Effector memory CD8-positive, alpha-beta T cell (primary cell): ENCODE measurements at regions not wholly inside any gene's neighbourhood (a gene's known extent, or its start where the extent isn't known, plus 50 kb on each side); places are given as distances from the start of the nearest gene placed in this dataset.

ENCODE experiments used
- ATAC-seq: fragments of 150-1000 bp; cut with Tn5 transposase; replicated peaks from 2 replicates; pipeline ENCODE4 v1.10.0; 2021; ENCODE audit warnings: mild to moderate bottlenecking, moderate library complexity
- DNase-seq, 3 experiments: peaks; one replicate each; pipeline ENCODE4 v3.0.0; 2021
- H3K27ac Mint-ChIP-seq, 2 donors: one replicate each; pipeline ENCODE4 v1.8.0; 2022; ENCODE audit warnings: mild to moderate bottlenecking in 2 of 2, mixed read lengths in 2 of 2, moderate library complexity in 2 of 2
- H3K27me3 Mint-ChIP-seq, 2 donors: one replicate each; pipeline ENCODE4 v1.8.0; 2022; ENCODE audit warnings: mixed read lengths in 2 of 2
- H3K36me3 Mint-ChIP-seq: one replicate; pipeline ENCODE4 v1.8.0; 2022; ENCODE audit warnings: mild to moderate bottlenecking, moderate library complexity, mixed read lengths; ENCODE audit not compliant: insufficient read depth
- H3K4me1 Mint-ChIP-seq, 2 donors: one replicate each; pipeline ENCODE4 v1.8.0; 2022; ENCODE audit warnings: low read depth in 2 of 2, mixed read lengths in 2 of 2
- H3K4me3 Mint-ChIP-seq, 2 donors: one replicate each; pipeline ENCODE4 v1.8.0; 2022; ENCODE audit warnings: mild to moderate bottlenecking in 2 of 2, mixed read lengths in 2 of 2, moderate library complexity in 2 of 2
- H3K9me3 Mint-ChIP-seq, 2 donors: one replicate each; pipeline ENCODE4 v1.8.0; 2022; ENCODE audit warnings: mixed read lengths in 2 of 2

GRCh38 chr13:84445776-84446175, 563.5 kb upstream of the SLITRK1 start:
- Mint-ChIP-seq H3K9me3 (peaks cover 2 to 7% of the 10 kb centered on the region in 2 donors), H3K27ac (no peak overlapping the region), H3K4me3 (no peak overlapping the region), H3K27me3 (no peaks in the 10 kb centered on the region), H3K36me3 (no peaks in the 10 kb centered on the region), H3K4me1 (no peaks in the 10 kb centered on the region)
- no peak for ATAC-seq
- no peak for DNase-seq

DNA sequence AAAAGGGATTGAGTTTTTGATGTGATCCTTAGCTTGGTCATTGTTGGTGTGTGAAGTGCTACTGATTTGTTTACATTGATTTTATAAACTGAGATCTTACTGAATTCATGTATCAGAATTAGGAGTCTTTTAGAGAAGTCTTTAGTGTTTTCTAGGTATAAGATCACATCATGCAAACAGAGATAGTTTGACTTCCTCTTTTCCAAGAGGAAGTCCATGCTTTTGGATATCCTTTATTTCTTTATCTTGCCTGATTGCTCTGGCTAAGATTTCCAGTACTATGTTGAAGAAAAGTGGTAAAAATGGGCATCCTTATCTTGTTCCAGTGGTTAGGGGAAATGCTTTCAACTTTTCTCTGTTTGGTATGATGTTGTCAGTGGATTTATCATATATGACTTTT, 561.2 kb upstream of the SLITRK1 start:
- no peak for ATAC-seq
- no peaks in the 10 kb centered on the region for H3K4me1 Mint-ChIP-seq
- H3K27me3 Mint-ChIP-seq = no peaks in the 10 kb centered on the region
- no peak overlapping the region for H3K4me3 Mint-ChIP-seq
- DNase-seq = no peak
- H3K27ac Mint-ChIP-seq = no peak overlapping the region
- H3K36me3 Mint-ChIP-seq = no peaks in the 10 kb centered on the region
- H3K9me3 Mint-ChIP-seq = peaks cover 0 to 7% of the 10 kb centered on the region in 2 donors

DNA sequence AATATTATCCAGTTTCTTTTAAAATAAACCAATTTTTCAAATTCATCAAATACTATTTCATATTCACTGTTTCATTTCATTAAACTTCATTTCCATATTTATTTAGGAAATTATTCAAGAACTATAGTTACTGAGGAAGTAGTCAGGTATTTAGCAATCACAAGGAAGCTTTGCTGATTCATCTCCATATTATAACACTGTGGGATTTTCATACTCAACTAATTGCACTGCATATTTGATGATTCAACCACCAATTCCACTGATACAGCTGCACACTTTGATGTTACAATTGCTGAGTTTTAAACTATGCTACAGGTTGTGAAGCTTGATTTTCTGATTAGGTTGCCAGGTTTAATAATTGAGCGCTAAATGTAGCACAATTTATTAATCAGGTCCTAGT, 556.8 kb upstream of the SLITRK1 start:
- H3K36me3 Mint-ChIP-seq = no peaks in the 10 kb centered on the region

GRCh38 chr13:84433024-84433423, 550.8 kb upstream of the SLITRK1 start:
- DNase-seq = no peak
- Mint-ChIP-seq H3K27ac (no peak overlapping the region), H3K36me3 (no peaks in the 10 kb centered on the region), H3K9me3 (no peaks in the 10 kb centered on the region), H3K4me1 (no peaks in the 10 kb centered on the region), H3K4me3 (no peak overlapping the region), H3K27me3 (no peaks in the 10 kb centered on the region)
- no peak for ATAC-seq

More for the DNA sequence above, 556.8 kb upstream of the SLITRK1 start:
- Mint-ChIP-seq H3K4me1 (no peaks in the 10 kb centered on the region), H3K4me3 (no peak overlapping the region), H3K27ac (no peak overlapping the region), H3K27me3 (no peaks in the 10 kb centered on the region), H3K9me3 (no peaks in the 10 kb centered on the region)
- DNase-seq (no peak), ATAC-seq (no peak)

- no peak for ATAC-seq
- Mint-ChIP-seq H3K9me3 (peaks cover 0 to 2% of the 10 kb centered on the region in 2 donors), H3K27me3 (no peaks in the 10 kb centered on the region)
Measured at GRCh38 chr13:84431646-84432045, 549.4 kb upstream of the SLITRK1 start.

DNA sequence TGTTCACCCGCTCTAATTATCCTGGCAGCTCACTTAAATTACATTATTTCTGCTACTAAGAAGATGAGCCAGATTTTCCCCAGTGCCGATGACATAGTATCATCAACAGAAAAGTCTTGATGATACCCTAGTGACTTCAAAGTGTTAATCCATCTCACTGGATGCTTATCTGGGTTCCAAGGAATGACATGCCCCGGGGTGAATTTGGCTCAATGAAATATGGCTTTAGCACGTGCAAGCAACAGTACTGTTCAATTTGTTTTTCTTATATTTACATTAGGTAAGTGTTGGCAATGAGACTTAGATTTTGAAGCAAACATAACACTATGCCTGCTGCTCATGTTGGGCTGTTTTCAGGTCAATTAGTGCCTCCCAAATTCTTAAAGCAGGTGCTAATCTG, 548.2 kb upstream of the SLITRK1 start:
- no peaks in the 10 kb centered on the region for H3K36me3 Mint-ChIP-seq
- H3K9me3 Mint-ChIP-seq = peaks cover 0 to 2% of the 10 kb centered on the region in 2 donors
- H3K27me3 Mint-ChIP-seq = no peaks in the 10 kb centered on the region
- H3K4me3 Mint-ChIP-seq = no peak overlapping the region
- ATAC-seq = no peak
- H3K4me1 Mint-ChIP-seq = no peaks in the 10 kb centered on the region
- no peak overlapping the region for H3K27ac Mint-ChIP-seq
- DNase-seq = no peak

More at GRCh38 chr13:84431646-84432045, 549.4 kb upstream of the SLITRK1 start:
- no peak for DNase-seq
- Mint-ChIP-seq H3K27ac (no peak overlapping the region), H3K4me1 (no peaks in the 10 kb centered on the region), H3K36me3 (no peaks in the 10 kb centered on the region), H3K4me3 (no peak overlapping the region)

DNA sequence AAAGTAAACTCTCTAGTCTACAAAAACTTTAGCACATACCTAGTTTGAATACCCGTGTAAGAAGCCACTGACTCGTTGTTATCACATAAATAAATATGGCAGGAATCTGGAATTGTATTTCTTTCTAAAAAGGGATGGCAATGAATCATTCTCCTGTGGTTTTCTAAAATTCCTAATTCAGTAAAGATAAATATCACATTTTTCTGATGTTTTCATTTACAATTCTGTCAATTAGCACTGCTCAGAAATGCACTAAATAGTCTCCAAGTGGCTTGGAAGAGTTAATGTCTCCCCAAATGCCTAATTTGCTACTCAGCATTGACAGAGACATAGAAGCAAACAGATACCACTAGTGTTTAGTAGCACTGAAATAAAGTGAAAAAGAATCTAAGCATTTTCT, 547.7 kb upstream of the SLITRK1 start:
- H3K4me1 Mint-ChIP-seq = no peaks in the 10 kb centered on the region
- no peaks in the 10 kb centered on the region for H3K36me3 Mint-ChIP-seq
- no peak for DNase-seq
- ATAC-seq = no peak
- no peak overlapping the region for H3K27ac Mint-ChIP-seq
- no peaks in the 10 kb centered on the region for H3K27me3 Mint-ChIP-seq
- H3K9me3 Mint-ChIP-seq = peaks cover 0 to 2% of the 10 kb centered on the region in 2 donors
- H3K4me3 Mint-ChIP-seq = no peak overlapping the region

GRCh38 chr13:84418041-84418440, 535.8 kb upstream of the SLITRK1 start:
- Mint-ChIP-seq H3K27me3 (no peaks in the 10 kb centered on the region), H3K4me3 (no peak overlapping the region), H3K4me1 (no peaks in the 10 kb centered on the region), H3K27ac (no peak overlapping the region), H3K36me3 (no peaks in the 10 kb centered on the region), H3K9me3 (peaks cover 0 to 4% of the 10 kb centered on the region in 2 donors)
- ATAC-seq (no peak), DNase-seq (no peak)

- no peak for DNase-seq
- H3K4me3 Mint-ChIP-seq = no peak overlapping the region
Measured at GRCh38 chr13:84417416-84417815, 535.1 kb upstream of the SLITRK1 start.

DNA sequence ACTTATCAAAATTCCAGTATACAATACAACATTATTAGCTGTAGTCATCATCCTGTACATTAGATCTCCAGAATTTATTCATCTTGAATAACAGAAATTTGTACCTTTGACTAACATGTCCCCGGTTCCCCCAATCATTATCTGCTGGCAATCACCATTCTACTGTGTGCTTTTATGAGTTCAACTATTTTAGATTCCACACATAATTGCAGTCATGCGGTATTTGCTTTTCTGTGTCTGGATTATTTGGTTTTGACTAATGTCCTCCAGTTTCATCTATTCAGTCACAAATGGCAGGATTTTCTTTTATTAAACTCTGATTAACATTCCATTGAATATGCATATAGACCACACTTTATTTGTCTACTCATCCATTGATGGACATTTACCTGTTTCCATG, 530.7 kb upstream of the SLITRK1 start:
- Mint-ChIP-seq H3K27me3 (no peaks in the 10 kb centered on the region), H3K9me3 (no peaks in the 10 kb centered on the region), H3K36me3 (no peaks in the 10 kb centered on the region), H3K4me3 (no peak overlapping the region), H3K4me1 (no peaks in the 10 kb centered on the region), H3K27ac (no peak overlapping the region)
- ATAC-seq (no peak), DNase-seq (no peak)

More at GRCh38 chr13:84417416-84417815, 535.1 kb upstream of the SLITRK1 start:
- Mint-ChIP-seq H3K36me3 (no peaks in the 10 kb centered on the region), H3K27ac (no peak overlapping the region), H3K4me1 (no peaks in the 10 kb centered on the region), H3K9me3 (peaks cover 0 to 4% of the 10 kb centered on the region in 2 donors), H3K27me3 (no peaks in the 10 kb centered on the region)
- ATAC-seq = no peak

DNA sequence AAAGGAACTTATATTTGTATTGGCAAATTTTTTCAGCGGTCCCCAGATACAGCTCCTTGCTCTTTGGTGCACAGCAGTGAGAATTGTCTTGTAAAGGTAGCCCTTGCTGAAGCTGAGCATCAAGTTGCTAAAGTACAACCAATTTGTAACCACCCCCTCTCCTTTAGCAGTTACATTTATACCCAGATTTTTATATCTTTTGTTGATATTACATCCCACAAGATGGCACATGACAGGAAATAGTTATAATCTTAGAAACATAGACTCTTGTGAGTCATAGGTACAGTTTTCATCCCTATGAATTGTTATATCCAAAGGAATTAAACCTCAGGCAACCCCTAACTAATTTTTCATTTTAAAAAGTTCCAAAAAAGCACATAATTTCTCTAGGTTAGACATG, 523.0 kb upstream of the SLITRK1 start:
- no peak for ATAC-seq
- H3K27ac Mint-ChIP-seq = no peak overlapping the region
- no peaks in the 10 kb centered on the region for H3K9me3 Mint-ChIP-seq
- H3K4me1 Mint-ChIP-seq = no peaks in the 10 kb centered on the region
- no peak overlapping the region for H3K4me3 Mint-ChIP-seq
- H3K27me3 Mint-ChIP-seq = no peaks in the 10 kb centered on the region
- no peak for DNase-seq
- H3K36me3 Mint-ChIP-seq = no peaks in the 10 kb centered on the region

GRCh38 chr13:84400706-84401105, 518.4 kb upstream of the SLITRK1 start:
- Mint-ChIP-seq H3K4me3 (no peak overlapping the region), H3K36me3 (peaks cover 2% of the 10 kb centered on the region), H3K27ac (no peak overlapping the region), H3K9me3 (no peaks in the 10 kb centered on the region), H3K27me3 (no peaks in the 10 kb centered on the region), H3K4me1 (no peaks in the 10 kb centered on the region)
- DNase-seq (no peak), ATAC-seq (no peak)

GRCh38 chr13:84399320-84400085, 517.2 kb upstream of the SLITRK1 start:
- Mint-ChIP-seq H3K4me3 (no peak overlapping the region), H3K4me1 (no peaks in the 10 kb centered on the region), H3K36me3 (peaks cover 2% of the 10 kb centered on the region), H3K9me3 (no peaks in the 10 kb centered on the region), H3K27me3 (no peaks in the 10 kb centered on the region), H3K27ac (no peak overlapping the region)
- DNase-seq (no peak), ATAC-seq (no peak)

DNA sequence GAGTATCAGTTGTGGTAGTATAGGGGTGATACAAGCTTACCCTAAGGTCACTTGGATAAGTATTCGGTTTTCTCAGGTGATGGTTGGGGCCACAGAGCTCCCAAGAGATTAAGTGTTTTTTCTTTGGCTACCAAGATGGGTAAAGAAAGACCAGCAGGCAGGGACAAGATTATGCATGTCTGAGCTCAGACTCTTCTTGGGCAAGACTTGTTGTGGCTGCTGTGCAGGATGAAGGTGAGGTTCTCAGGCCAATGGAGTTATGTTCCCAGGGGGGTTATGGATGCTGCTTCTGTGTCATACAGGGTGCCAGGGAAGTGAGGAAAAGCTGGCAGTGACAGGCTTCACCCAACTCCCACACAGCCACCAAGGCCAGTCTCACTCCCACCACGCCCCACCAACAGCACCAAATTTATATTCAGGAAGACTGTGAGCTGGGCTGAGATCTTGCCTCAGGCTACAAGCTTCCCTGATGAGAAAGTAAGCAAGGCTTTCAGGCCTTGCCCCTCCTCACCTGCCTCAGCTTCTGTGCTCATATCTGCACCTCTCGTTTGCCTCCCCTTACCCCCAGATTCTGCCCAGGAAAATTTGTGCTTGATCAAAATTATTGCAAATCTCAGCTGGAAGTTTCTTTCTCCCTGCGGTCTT, 511.8 kb upstream of the SLITRK1 start:
- ATAC-seq = no peak
- no peaks in the 10 kb centered on the region for H3K4me1 Mint-ChIP-seq
- peaks cover 3% of the 10 kb centered on the region for H3K36me3 Mint-ChIP-seq
- H3K4me3 Mint-ChIP-seq = no peak overlapping the region
- peaks cover 0 to 14% of the 10 kb centered on the region in 2 donors for H3K9me3 Mint-ChIP-seq
- H3K27me3 Mint-ChIP-seq = no peaks in the 10 kb centered on the region
- no peak for DNase-seq
- H3K27ac Mint-ChIP-seq = no peak overlapping the region
